HS-5 (cell line): ENCODE measurements at regions not wholly inside any gene's neighbourhood (a gene's known extent, or its start where the extent isn't known, plus 50 kb on each side); places are given as distances from the start of the nearest gene placed in this dataset.
A peak's percentile ranks its signal among the peaks of the same experiment; 100 is the strongest.
"Not testable (repeated sequence)": the region's sequence is repeated elsewhere in the genome, so short reads cannot be mapped to it uniquely, and the experiment has no call there.

Experiments used
- DNase-seq: peaks from one replicate; pipeline ENCODE4 v3.0.0-alpha.2; 2012; ENCODE audit warnings: low read depth

DNA sequence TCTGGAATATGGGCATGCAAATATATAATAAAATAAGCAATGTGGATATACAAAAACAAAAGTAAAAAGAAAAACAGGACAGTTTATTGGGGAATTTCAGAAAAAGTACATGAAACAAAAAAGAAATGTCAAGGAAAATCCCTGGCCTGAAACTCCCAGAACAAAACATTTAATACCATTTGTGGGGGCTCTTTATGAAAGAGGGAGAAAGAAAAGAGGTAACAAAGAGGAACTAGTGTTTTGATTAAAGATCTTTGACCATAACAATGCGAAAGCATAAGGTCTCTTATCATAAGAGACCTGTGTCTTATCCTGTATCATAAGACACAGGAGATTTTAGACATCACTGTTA lies 88.6 kb upstream of the ARID1B start:
- DNase-seq, result no peak

DNA sequence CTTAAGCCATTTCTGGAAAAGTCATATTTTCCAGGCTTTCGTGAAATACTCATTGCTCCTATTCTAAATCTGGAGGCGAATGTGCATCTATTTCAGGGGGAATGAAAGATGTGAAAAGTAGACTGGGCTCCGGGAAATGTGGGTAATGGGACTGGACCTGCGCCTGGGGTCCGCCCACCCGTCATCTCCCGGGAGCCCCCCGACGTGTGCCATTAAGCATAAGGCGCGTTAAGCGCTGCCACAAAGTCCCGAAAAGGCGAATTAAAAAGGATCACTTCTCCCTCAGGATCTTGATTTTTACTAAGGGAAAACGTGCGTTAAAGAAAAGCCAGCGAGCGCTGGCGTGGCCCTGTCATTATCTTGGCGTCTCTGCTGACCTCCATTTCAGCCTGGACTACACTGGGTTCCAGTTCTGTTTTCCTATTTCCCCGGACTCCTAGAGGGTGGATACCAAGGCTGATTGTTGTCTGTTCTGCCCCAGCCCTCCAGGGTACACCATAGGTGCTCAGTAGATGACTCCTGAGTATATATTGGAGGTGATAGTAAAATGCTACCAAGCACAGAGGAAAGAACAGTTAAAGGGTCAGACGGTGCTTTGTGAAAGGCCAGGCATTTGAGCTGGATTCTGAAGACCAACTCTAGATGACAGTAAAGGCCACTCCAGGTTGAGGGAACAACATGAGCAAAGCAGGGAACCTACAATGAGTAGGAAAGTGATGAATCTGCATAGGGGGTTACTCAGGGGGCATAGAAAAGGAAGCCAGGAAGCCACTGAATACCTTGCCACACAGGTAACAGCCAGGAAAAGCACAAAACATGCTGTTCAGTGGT lies 89.2 kb upstream of the ARID1B start:
- no peak for DNase-seq

DNA sequence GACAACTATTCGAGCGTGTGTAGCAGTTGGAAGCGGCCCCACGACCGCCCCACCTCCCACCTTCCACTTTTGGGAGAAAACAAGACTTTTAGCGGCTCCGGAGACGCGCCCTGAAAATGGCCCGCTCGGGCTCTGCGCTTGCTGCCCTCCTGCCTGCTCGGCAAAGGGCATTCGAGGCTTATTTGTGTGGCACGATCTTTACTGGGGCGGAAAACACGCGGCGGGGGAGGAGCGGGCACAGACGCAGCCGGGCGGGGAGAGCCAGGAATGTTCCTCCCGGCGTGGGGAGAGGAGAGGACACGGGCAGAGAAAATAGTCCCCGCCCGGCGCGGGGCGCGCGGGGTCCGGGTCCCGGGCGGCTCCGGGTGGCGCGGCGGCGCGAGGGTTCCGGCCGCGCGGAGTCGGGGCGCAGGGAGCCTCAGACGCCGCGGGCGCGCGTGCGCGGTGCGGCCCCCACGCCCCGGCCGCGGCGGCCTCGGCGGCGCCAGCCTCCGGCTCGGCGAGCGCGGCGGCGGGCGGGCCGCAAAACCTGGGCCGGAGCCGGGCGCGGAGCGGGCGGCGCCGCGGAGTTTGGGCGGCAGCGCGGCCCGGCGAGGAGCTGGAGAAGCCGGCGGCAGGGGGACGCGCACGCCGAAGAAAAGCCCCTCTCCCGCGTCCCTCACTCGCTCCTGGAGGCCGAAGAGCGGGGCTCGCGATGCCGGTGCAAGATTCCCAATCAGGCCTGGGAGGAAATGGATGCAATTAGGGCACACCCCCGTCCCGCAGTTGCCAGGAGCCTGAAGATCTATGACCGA lies 90.0 kb upstream of the ARID1B start:
- DNase-seq, result peak; percentile 36

DNA sequence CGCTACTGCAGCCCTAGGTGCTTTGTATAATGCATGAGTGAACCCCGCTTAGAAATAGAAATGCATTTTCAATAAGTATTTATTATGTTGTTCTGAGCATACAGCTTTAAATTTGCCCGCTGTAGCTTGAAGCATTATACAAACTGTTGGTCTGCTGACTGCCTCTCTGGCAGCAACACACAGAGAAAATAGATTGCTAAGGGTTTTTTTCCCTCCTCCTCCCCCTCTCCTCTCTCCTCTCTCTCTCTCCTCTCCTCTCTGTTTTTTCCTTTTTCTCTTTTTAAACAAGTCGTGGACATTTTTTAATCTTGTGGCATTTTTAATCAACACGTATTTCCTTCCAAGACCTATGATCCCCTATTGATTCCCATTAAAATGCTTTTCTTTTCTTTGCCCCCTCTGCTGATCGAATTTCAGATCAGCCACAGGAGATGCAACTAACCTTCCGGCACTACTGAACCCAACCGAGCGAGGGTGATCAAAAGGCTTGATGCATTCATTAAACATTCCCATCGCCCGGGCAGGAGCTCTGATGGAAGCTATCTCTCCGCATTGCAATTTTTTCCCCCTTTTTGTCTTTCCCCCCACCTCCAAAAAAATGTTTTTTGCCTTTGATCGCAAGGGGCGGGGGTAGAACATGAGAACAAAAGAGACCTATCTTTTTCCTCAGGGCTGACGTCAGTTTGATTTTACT lies 90.7 kb upstream of the ARID1B start:
- peak; percentile 57 for DNase-seq

DNA sequence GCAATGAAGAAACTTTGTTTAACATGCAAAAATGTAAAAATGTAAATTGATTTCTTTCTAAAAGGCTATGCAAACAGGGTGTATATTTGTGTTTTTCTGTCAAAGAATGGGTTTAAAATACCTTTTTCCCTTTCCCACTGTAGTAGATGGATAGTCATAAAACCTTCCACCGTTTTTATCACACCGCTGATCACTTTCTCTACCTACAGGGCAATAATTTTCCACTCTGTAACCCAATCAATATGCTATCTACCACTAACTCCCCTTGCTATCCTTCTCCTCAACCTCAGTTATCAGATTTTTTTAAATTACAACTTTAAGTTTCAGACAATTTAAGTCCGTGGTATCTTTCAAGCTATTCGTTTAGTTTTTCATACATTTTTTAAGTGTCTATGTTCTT lies 91.4 kb upstream of the ARID1B start:
- DNase-seq, result no peak

DNA sequence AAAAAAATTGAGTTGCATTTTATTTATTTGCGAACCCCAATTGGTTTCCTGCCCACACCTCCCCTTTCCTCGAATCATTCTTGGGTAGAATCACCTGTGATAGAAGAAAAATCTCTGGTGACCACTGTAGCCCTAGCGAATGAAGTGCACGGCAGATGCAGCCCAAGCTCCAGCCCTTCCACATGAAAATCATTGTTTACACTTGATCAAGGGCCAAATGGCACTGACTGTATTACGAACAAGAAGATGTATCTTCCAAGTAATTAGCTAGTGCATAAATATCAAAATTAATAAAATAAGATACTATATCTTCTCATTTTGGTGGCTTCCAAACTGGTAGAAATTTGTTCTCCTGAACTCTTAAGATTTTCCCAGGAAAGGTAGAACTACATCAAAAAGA lies 93.4 kb upstream of the ARID1B start:
- DNase-seq, result no peak

DNA sequence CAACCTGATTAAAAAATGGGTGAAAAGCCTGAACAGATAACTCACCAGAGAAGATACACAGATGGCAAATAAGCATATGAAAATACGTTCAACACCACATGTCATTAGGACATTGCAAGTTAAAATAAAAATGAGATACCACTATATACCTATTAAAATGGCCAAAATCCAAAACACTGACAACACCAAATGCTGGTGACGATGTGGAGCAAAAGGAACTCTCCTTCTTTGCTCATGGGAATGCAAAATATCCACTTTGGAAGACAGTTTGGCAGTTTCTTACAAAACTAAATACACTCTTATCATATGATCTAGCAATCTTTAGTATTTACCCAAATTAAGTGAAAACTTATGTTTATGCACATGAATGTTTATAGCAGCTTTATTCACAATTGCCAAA lies 100.5 kb upstream of the ARID1B start:
- DNase-seq, result no peak

DNA sequence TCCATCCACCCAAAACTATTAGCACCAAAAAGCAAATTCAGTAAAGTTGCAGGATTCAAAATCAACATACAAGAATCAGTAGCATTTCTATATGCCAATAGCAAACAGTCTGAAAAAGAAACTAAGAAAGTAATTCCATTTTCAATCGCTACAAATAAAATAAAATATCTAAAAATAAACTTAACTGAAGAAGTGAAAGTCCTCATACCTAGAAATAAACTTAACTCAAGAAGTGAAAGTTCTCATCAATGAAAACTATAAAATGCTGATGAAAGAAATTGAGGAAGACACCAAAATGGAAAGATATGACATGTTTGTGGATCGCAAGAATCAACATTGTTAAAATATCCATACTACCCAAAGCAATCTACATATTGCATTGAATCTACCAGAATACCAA lies 103.0 kb upstream of the ARID1B start:
- DNase-seq, result no peak

DNA sequence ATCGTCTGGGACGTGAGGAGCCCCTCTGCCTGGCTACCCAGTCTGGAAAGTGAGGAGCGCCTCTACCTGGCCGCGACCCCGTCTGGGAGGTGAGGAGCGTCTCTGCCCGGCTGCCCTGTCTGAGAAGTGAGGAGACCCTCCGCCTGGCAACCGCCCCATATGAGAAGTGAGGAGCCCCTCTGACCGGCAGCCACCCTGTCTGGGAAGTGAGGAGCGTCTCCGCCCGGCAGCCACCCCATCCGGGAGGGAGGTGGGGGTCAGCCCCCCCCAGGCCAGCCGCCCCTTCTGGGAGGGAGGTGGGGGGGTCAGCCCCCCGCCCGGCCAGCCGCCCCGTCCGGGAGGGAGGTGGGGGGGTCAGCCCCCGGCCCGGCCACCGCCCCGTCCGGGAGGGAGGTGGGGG lies 107.1 kb upstream of the ARID1B start:
- DNase-seq, result not testable (repeated sequence)

DNA sequence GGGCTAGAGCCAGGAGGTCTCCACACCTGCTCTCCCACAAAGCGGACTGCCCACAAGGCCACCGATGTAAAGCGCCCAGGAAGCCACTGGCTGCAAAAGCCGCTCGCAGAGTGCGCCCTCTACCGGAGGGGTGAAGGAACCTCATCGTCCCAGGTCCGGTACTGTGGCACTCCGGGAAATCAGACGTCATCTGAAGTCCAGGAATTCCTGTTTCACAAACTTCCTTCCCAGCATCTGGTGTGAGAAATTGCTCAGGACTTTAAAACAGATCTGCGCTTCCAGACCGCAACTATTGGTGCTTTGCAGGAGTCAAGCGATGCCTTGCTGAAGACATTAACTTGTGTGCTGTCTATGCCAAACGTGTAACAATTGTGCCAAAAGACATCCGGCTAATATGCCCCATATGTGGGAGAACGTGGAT lies 115.1 kb upstream of the ARID1B start:
- no peak for DNase-seq

DNA sequence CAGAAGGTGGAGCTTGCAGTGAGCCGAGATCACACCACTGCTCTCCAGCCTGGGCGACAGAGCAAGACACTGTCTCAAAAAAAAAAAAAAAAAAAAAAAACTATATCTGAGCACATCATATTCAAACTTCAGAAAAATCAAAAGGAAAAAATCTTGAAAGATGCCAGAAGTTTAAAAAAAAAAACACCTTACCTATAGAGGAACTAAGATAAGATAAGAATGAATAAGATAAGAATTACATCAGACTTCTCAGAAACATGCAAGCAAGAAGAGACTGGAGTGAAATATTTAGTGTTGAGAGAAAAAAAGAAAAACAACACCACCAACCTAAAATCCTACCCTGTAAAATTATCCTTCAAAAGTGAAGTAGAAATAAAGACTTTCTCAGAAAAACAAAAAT lies 116.8 kb upstream of the ARID1B start:
- no peak for DNase-seq

DNA sequence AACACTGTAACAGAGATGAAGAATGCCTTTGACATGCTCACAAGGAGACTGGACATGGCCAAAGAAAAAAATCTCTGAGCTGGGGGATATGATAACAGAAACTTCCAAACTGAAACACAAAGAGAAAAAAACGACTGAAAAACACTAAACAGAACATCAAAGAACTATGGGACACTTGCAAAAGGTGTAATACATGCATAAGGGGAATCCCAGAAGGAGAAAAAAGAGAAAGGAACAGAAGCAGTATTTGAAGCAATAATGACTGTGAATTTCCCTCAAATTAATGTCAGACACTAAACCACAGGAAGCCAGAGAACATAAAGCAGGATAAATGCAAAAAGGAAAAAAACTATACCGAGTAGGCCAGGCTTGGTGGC lies 117.4 kb upstream of the ARID1B start:
- DNase-seq, result no peak

DNA sequence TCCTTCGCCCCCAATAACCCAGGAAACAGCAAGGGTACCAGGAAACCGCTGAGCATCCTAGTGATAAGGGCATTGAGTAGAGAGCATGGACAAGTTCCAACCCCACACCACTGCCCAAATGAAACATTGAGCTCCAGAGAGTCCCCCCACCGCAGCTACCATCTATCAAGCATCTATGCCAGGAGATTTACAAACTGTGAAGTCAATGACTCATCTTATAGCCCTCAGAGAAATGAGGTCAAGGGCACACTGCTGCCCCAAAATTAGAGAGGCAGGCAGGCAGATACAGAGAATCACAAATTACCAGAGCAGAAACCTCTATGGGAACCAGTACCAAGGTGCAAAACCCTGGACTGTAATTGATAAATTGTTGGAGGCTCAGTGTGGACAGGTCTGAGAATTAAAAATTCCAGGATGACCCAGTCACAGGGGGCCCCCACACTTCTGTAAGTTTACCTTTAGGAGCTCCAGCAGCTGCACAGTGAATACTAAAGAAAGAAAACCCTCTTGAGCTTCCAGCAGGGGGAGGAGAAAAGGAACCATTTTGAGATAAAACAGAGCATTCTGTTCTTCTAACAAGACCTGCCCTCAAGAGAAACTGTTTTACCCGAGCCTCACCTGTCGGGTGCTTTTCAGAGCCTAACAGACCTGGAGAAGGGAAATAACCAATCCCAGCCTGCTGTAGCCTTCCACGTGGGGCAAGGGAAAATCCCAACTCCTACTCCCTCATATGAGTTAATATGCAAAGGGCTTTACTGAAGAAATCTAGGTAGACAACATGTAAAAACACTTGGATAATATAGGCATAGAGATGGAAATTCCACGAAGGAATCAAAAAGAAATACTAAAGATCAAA lies 118.0 kb upstream of the ARID1B start:
- no peak for DNase-seq

DNA sequence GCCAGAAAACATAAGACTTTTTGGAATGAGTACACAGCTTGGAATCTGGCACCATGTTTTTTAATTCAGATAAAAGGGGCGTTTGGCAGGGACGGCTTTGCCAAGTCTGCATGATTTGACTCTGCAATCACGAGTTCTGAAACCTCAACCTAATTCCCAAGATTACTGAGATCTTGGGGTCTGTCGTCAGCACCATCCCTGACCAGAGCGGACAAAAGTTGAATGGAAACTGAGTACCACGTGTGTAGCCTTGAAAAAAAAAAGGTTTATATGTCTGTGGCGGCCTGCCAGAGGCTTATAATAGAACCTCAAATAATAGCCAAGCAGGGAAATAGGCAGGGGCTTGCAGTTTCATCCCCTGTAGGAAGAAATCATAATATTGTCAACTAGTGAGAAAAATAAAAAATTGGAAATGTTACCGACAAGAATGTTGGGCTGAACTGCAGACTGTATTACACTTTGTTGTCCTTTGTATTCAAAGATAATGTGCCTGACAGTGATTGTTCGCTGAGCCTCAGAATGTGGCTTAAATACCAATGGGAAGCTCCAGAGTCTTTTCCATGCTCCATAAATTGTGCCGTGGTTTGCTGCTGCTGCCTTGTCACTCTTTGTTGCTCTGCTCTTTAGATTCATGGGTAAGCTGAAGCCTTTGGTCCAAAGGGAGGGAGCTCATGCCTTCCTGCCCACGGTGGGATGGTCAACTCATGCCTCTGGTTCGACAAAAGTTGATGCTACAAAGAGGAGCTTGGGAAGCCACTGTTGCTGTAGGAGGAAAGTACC lies 118.8 kb upstream of the ARID1B start:
- DNase-seq, result no peak

DNA sequence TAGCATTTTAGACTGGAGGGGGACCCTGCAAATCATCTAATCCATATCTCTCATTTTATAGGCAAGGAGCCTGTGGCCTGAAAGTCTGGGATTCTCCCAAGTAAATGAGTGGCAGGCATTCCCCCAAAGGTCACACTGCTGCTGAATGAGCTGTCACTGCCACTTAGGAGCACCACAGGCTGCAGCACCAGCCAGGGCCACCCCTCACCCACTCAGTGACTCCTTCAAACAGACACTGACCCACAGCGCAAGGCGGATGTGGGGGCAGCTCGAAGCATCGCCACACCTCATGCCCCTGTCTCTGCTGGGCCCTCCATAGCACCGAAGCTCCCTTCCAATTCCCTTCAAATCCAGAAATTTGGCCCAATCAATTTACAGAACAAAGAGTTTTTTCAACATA lies 119.9 kb upstream of the ARID1B start:
- DNase-seq, result no peak

DNA sequence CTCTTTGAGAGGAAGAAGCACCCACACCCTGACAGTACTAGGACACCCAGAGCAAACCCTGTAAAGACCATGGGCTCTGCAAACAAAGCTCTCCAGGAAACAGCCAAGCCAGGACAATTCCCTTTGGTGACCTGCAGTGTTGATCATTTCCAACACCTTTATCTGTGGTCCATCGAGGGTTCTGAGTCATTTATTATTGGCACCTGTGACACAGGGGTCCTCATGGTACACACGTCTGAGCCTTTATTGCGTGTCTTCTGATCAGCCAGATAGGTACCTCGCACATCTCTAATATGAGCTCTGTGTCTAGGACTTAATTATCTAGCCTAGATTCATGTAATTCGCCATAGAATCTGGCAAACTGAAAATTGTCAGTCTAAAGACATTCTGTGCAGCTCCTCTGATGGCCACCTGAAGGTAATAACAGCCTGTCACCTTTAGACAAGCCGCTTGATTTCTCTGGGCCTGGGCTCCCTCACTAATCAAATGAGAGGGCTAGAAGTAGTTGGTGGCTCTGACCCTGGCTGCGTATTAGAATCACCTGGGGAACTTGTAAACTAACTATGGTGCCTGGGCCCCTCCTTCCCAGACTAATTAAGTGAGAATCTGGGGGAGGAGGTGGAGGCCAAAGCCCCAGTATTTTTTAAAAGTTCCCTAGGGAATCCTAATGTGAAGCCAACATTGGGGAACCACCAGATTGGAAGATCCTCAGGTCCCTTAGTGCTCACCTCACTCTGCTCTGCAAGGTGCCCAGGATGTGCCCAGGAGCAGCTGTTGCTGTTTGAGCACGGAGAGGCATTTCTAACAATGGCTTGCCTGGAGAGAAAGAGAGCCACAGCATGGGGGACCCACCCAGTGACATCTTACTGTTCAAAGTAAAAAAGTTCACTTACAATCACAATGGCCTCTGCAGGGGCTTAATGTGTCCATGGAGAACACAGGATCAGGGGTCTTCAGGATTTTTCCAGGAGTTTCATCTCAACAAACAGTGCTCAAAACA lies 122.0 kb upstream of the ARID1B start:
- DNase-seq, result no peak

DNA sequence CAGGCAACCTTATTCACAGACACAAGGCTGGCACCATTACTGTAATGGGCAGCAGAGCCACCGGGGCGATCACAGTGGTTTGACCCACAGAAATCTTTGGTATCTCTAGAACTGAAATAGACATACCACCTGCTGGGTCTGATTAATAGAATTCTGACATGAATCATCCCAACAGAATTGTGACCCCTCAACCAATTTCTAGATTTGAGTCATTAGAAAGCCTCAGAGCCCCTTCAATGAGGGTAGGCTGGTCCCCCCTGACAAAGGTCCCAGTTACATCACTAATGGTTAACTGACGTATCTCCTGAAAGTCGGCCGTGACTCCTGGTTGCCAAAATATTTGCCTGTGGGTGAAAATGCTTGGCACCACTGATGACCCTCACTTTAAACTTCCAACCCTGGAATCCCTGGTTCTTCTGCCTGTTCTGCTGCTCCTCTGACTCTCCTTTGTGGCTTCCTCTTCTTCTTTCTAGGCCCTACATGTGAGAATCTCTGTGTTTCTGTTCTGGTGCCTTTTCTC lies 124.9 kb upstream of the ARID1B start:
- no peak for DNase-seq

DNA sequence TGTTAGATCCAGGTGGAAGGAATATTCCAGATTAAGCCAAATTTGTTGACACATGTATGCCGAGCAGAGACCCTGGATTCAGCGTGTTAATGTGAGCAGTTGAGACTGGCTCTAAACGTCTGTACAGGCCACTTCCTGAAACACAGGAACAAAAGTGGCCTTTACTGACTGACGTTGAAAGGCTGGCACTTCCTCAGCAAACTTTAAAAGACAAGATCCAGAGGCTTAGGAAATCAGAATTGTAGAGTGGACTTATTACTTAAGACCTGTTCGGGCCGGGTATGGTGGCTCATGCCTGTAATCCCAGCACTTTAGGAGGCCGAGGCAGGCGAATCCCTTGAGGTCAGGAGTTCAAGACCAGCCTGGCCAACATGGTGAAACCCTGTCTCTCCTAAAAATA lies 125.7 kb upstream of the ARID1B start:
- DNase-seq, result no peak

DNA sequence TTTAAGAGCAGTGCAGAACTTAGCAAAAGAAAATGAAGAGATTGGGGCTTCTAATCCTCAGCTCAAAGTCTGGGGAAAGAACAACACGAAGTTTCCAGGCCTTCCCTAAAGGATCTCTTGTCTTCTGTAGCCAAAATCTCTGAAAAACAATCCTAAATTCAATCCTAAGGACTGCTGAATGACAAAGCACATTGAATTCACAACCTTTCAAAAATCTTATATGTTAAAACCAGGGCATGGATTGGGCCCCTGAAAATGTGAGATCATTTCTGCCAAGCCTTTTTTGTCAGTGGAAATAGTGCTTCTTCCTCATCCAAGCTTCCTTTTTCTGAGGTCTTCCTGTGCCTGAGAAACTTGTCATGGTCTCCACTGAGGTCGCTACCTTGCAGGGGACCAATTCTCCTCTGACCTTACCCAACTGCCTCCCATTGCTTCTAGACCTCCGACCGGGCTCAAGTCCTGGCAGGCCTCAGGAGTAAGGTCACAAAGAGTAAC lies 126.2 kb upstream of the ARID1B start:
- DNase-seq, result no peak

DNA sequence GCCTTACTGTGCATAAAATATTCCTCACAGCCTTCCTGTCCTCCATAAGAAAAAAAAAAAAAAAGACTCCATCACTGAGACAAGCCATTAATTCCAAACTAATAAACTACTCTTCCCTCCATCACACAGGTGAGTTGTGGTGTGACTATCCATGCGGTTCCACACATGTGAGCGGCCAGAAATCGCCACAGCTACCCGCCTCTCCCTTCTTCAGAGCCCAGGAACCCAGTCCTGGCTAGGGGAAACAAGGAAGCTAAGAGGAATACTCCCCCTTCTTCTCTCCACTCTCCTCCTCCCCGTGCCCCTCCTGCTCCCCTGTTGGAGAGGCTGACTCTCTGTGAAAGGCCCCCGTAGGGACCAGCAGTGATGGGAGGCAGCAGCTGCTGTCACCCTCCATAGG lies 128.6 kb upstream of the ARID1B start:
- DNase-seq, result no peak
